NCI-H1105 (cell line): ENCODE measurements at regions not wholly inside any gene's neighbourhood (a gene's known extent, or its start where the extent isn't known, plus 50 kb on each side); places are given as distances from the start of the nearest gene placed in this dataset.
"Not testable (repeated sequence)": the region's sequence is repeated elsewhere in the genome, so short reads cannot be mapped to it uniquely, and the experiment has no call there.

Experiments
- DNase-seq: peaks from one replicate; lab custom pipeline; 2025; lab: John Stamatoyannopoulos, UW

DNA sequence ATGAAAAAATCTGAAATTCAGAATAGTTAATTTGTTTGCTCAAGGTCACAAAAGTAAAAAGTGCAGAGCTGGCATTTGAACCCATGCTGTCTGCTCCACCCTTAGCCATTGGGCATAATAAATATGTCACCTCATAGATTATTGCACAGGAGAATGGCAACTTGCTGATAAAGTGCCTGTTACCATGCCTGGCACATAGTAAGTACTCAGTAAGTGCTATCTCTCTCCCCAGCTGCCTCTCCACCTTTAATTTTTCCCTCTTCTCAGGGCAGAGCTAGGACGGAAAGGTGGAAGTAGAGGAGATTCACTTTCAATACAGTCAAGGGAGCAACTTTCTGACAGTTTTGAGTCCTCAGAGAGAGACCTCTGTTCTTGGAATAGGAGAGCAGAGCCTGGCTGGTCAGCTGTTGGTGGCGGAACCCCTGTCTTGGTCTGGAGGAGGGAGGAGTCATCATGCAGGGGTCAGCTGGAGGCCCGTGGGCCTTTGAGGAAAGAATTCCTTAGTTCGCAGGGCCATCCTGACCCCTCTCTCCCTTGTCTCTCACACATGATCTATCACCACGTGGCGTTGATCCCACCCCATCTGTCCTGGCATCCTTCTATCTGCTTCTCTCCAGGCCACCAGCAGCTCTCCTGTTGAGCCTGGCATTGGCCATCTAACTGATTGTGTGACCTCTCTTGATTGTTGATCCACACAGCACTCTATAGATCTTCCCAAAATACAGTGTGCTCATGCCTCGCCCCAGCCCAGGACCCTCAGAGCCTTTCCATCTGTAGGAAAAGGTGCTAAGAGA, 149.3 kb downstream of the RPLP1 start:
- no peak for DNase-seq

DNA sequence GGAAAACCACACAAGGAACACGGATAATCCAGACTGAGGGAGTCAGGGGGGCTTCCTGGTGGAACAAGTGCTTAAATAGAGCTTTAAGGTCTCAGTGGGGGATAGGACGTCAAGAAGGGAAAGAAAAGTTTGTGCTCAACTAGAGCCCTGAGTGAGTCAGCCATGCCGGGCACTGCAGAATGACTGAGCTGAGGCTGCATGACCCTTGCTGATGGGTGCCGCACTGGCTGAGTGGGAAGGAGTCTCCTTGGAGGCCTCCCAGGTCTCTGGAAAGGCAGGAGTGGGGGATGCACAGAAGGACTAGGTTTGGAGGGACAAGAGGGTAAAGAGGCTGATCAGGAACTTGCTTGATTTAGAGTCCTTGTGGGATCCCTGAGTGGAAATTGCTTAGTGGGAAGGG, 150.3 kb downstream of the RPLP1 start:
- no peak for DNase-seq

DNA sequence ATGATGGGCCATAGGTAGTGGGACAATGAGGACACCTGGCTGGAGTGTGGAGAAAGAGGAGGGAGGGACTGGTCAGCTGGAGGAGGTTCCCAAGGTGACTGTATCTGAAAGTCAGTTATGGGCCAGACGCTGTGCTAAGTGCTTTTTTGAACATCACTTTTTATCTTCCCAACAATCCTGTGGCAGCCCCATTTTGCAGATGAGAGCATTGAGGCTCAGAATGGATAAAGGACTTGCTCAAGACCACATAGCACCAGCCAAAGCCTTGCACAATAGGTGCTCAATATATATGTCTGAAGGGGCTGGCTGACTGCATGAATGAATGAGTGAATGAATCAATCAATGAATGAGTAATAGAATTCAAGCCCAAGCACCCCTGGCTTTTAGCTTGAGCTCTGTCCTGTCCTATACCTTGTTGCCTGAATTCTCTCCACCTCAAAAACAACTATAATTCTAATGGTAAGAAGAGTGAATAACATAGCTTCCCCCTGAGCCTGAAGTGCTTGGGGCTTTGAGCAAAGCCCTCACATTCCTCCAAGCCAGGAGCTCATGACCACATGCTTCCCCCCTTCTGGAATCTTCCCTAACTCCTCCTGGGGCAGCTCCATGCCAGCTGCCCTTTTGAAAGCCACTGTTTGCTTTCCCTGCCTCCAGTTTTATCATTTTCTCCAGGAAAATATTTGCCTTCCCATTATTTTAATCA, 150.9 kb downstream of the RPLP1 start:
- DNase-seq: no peak

DNA sequence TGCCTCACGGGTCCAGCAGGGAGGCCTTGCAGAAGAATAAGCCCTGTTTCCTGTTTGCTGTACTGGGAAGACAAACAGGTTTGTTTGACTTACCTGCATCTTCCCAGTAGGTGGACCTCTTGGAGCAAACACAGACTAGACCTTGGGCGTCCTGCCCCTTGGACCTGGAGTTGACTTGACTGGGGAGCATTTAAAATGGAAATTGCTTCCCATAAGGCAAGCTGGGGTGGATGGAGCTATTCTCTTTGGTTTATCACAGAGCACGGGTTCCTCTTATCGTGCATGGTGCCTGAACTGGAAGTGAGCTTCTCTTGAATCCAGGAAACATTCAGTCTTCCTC, 151.4 kb downstream of the RPLP1 start:
- peak; percentile 17 for DNase-seq

DNA sequence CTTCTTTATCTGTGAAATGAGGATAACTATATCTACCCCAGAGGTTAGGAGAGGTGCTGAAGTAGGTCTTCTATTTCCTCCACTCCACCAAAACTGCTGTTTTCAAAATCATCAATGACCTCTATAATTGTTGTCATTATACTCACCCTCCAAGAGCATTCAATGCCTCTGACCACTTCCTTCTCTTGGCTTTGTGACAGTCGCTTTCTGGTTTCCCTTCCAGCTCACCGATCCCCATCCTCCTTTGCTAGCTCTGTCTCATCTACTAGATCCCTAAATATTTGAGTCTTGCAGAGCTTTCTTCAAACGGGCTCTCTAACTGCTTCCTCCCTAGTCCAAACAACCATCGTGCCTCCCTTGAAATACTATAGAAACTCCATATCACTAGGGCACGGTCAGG, 153.5 kb downstream of the RPLP1 start:
- DNase-seq: no peak

DNA sequence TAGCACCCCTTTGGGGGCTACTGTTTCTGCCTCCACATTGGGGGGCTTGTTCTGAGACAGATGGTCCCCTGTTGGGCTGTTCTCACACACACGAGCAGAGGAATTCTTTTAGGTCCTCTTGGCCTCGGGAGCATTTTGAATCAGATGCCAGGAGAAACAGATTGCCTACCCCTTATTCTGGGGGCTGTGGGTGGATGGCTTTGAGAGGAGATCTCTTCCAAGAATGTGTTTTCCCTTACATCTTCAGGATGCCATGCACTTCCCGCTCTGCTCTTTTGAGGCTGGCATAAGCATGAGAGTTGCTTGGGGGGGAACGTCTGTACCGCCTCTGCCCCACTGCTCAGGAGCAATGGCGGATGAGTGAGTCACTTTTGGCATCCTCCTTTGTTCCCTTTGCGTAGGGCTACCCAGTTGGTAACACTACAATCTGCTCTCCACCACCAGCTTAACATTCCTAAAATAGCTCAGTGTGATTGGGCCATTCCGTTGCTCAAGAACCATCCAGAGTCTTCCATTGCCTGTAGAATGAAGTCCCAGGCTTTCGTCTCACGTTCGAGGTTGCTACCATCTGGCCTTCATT, 154.4 kb downstream of the RPLP1 start:
- no peak for DNase-seq

DNA sequence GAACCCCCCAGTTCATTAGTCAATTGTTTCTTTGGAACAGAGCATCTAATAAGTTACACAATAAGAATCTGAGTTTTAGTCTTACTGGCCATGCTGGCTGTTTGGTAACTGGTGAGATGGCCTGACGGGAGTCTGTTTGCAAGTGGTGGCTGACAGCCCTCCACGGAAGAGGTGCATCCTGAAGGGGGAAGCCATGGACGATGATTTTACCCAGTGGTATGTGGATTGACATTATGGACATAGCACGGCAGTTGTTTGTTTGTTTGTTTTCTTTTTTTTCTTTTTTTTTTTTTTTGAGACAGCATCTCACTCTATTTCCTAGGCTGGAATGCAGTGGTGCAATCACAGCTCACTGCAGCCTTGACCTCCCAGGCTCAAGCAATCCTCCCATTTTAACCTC, 156.0 kb downstream of the RPLP1 start:
- no peak for DNase-seq

DNA sequence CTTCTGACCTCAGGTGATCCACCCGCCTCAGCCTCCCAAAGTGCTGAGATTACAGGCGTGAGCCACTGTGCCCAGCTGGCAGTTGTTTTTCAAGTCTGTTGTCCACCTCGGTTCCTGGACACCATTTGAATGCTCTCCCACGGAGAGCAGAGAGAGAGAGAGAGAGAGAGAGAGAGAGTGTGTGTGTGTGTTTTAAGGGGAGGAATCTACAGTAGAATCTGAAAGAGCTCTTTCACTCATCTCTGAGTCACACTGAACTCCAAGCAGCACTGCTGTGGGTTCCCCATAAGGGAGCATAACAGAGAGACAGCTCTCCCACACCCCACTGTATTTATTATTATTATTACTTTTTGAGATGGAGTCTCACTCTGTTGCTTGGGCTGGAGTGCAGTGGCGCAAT, 156.6 kb downstream of the RPLP1 start:
- no peak for DNase-seq

DNA sequence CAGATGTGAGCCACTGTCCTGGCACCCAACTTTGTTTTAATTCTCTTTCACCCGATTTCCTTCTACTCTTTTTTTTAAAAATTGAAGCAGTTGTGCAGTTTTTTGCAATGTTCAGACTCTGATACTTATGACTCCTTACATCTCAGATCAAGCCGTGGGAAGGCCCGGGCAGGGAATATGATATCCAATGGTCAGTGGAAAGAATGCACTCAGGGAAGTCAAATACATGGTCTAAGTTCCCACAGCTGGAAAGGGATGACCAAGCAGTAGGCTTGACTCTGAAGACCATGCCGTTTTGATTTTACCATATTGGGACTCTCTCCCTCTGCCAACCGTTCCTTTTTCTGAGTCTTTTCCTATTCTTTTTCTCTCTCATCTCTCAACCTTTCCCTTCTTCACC, 157.2 kb downstream of the RPLP1 start:
- DNase-seq: no peak

DNA sequence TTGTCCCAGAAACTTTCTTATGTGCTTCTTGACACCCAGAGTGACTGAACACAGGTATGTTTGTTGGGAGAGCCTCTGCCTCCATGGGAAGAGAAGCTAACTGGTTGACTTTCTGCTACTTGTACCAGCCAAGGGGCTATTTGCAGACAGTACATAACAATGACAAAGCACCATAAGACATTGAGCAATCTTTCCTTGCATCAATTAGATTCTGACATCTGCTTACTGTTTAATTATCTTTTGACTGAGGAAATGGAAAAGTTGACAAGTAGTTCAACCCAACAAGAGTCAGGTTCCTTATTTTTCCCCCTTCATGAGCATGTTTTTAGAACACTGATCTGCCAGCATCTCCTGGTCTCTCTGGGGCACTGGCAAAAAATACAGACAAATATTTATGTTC, 157.7 kb downstream of the RPLP1 start:
- no peak for DNase-seq

DNA sequence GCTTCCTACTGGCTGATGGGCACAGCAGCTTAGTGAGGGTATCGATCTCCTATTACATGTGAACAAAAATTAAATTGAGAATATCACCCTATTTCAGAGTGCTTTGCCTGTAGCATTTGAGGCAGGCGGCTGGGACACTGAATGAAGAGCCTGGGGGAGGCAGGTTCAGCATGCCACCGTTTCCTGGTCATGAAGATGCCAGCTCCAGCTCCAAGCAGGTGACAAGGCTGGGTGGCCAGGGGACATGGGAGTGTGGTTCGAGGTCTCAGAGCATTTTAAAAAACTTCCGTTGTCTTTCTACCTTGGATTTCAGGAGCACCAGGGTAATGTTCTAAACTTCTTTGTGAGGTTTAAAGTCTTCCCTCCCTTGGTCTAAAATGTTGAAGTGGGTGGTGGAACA, 158.2 kb downstream of the RPLP1 start:
- no peak for DNase-seq

DNA sequence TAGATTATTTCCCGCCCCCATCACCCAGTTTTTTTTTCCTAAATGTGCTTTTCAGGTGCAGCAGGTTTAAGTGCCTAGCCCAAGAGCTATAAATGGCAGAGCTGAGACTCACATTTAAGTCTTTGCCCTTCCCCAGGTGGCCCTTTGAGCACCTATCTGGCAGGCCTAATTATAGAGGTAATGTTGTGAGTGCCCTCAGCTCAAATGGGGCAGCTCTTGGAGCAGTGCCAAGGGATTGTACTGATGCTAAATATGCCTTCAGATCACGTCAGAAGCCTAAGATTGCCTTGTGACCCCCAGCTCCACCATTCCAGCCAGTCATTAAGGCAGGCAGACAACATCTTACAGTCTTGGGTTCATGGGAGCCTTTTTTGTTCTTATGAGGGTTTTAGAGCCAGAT, 159.5 kb downstream of the RPLP1 start:
- peak; percentile 96 for DNase-seq

DNA sequence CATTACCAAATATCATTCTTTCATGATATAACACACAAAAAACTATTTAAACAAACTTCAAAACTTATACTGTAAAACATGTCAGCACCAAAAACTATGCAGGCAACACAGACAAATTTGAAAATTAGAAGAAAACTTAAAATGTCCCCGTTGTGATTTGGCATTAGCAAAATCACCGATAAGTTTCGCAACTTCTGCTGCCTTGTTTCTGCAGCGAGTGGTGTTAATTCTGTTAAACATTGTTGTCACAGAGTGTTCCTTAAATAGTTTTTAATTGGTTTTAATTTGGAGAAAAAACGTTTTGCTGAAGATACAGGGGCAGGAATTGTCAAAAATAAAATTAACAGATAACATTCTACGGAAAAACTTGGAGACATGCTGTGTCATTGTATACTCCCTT, 160.6 kb downstream of the RPLP1 start:
- DNase-seq: no peak

DNA sequence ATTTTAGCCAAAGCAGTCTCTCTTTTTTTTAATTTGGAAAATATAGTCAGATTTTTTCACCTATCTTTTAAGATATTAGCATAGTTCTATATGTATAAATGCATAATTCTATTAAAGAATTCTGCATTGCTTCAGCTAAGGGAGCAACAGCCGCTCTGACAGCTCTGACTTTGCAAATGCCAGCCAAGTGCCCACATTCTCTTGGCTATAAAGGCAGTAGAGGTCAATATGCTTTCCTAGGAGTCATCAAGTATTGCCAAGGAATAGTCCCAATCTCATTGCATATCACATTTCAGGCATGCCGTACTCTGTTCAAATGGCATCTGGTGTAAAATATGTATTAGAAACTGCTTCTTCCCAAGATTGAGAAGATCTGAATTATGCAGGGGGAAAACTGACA, 161.4 kb downstream of the RPLP1 start:
- no peak for DNase-seq

DNA sequence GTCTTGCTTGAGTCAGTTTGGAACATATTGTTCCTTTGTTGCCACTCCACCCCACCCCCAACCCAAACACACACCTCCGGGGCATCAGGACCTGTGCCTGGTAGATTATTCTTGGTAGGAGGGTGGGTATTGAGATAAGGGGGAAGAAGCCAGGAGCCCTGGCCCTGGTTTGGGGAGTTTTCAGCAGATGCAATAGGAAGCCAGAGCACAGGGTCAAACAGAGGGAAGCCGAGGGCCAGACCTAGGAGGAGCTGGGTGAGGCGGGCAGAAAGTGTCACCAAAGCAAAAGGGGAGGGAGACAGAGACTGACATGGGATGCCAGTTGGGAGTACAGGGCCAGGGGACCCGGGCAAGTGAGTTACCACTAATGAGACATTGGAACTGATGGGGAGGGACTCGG, 163.1 kb downstream of the RPLP1 start:
- no peak for DNase-seq

DNA sequence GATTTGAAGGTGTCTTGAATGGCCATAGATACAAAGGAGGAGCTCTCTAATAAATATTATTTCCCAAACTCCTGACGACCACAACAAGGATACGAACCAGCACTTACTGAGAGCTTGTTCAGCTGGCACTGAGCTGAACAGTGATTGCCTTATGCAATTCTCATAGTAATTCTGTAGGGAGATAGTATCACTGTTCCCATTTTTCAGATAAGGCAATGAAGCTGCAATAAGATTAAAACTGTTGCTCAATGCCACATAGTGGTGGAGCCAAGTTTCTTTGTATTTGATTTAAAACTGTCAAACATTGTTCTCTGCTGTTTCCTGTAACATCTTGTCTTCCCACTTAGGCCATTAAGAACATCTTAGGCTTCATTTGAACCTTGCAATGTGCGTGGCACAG, 163.9 kb downstream of the RPLP1 start:
- no peak for DNase-seq

DNA sequence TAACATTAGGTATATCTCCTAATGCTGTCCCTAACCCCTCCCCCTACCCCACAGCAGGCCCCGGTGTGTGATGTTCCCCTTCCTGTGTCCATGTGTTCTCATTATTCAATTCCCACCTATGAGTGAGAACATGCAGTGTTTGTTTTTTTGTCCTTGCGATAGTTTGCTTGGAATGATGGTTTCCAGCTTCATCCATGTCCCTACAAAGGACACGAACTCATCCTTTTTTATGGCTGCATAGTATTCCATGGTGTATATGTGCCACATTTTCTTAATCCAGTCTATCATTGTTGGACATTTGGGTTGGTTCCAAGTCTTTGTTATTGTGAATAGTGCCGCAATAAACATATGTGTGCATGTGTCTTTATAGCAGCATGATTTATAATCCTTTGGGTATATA, 164.5 kb downstream of the RPLP1 start:
- DNase-seq: not testable (repeated sequence)

DNA sequence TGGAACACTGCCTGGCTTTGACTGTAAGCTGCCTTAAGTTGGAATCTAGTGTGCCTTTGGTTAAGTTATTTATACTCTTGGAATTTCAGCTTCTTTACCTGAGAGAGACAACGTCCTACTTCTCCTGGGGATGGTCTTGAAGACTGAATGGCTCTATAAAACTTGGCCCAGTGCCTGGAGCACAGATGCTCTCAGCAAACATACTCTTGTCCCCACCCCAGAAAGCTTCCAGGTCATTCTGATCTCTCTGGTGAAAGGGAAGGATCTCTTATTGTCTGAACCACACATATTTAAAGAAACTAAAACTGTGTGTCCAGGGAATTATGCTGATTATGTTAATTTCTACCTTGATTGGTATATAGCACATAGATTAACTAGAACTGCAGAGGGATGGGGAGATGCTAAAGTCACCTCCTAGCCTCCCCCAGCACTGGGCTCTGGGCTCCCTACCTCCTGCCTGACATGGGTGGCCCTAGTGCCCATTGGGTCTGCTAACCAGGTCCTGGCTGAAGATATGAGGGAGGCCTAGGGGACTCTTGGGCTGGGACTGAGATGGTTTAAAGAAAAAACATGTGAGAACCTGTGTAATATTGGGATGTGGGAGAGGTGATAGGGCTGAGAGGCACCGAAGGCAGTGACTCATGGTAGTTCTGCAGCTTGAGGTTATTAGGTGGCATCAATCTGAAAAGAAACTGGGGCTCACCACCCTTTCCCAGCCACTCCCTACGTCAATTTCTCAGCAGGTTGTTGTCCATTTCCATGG, 171.0 kb downstream of the RPLP1 start:
- DNase-seq: no peak

DNA sequence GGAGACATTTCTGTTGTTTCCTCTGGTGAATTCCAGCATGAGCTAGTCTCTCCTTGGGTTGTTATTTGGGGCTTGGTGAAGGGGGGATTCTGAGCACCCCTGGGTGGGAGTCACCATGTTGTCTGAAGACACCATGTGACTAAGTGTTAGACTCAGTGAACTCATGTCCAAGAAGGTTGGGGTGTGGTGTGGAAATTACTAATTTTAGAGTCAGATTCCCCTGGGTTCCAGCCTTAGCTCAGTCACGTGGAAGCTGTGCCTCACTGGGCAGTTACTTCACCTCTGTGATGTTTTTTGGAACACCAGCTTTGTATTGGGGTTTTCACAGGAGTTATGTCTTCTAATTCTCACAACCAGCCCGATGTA, 171.5 kb downstream of the RPLP1 start:
- DNase-seq: no peak

DNA sequence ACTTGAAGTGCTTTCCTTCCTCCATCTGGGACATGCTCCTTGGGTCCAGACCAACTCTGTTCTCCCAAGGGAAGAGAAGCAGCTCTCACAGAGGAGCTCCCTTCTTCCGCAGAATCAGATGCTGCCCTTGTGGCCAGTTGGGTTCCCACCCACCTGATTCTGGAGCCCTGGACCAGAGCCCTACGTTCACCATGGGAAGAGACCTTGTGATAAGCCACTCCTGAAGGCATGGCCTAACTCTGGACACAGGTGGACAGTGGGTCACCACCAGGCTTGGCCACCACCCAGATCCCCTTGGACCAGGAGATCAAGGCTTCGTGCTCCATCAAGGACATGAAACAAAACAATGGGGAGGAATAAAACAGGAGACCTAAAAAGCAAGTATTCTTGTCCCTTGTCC, 172.2 kb downstream of the RPLP1 start:
- no peak for DNase-seq

DNA sequence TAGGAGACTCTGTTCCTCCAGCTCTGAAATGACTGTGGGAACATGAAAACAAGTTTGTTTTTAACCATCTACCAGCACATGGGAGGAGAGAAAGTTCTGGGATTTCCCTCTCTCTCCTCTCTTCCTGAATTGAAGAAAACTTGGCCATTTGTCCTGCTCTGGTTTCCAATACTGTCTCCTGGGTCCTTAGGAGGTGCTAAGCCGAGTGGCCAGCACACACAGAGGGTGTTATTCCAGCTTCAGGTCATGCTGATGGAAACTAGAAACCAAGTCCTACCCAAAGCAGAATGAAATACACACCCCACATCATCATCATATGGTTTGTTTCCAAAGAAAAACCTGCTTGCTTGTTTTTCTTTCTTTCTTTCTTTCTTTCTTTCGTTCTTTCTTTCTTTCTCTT, 172.7 kb downstream of the RPLP1 start:
- DNase-seq: no peak

DNA sequence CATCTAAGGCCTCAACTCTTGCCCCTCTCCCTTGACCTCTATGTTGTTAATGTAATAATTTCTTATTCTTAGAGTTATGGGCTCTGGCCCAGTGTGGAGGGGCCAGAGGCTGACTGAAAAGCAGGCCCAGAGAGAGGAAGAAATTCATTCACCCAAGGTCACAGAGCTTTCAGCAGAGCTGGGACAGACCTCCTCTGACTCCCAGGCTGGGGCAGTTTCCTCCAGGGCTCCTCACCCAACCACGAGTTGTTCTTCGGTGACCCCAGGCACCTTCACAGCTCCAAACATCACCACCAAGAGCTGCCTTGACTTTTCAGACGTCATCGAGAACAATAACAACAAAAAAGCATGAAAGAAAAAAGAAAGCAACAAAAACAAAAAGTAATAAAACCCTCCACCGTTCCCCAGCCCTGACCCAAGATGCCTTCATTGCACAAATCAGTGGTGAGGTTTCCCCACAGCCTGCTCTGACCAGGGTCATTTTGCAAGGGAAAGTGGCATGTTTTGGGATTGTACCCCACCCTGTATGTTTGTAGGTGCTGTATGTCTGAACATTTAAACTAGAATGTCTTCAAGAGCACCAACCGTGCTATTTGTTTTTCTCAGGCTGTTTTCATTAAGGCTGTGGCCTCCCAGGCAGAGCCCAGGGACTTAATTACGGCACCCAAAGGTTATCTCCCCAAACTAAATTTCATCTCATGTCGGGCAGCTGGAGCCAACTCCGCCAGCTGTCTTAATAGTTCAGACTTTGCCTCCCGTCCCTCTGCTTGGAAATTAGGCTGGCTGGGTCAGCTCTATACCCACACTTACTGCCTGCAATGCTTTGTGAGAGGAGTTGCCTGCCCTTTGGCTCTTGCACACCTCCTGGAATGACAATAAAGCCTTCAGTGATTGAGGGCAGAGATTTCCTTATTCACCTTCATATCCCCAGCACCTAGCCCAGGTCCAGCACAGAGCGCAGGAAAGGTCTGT, 173.8 kb downstream of the RPLP1 start:
- DNase-seq: no peak
